PFSK-1 (cell line): ENCODE measurements at regions not wholly inside any gene's neighbourhood (a gene's known extent, or its start where the extent isn't known, plus 50 kb on each side); places are given as distances from the start of the nearest gene placed in this dataset.

Experiments used
- FOXP2 ChIP-seq: optimal IDR thresholded peaks from 2 replicates; pipeline ENCODE3; 2011; ENCODE audit warnings: borderline replicate concordance, control low read depth, inconsistent platforms; ENCODE audit not compliant: insufficient read depth; ENCODE audit errors: extremely low read length, extremely low read depth
- POLR2AphosphoS5 ChIP-seq: IDR thresholded peaks from 2 replicates; pipeline ENCODE4 v1.6.1; 2012; ENCODE audit warnings: low read depth, mild to moderate bottlenecking, control low read depth, low read length, moderate library complexity
- REST ChIP-seq, 2 experiments: IDR thresholded peaks; 2 replicates each; pipeline versions ENCODE4 v1.6.1 to v1.8.0; 2011 to 2012; ENCODE audit warnings: low read depth in 2 of 2, low read length in 2 of 2, control low read depth in 1 of 2, inconsistent platforms in 1 of 2, mild to moderate bottlenecking in 1 of 2, moderate library complexity in 1 of 2; ENCODE audit not compliant: insufficient read depth in 1 of 2
- SIN3A ChIP-seq: IDR thresholded peaks from 2 replicates; pipeline ENCODE4 v1.6.1; 2012; ENCODE audit warnings: mild to moderate bottlenecking, low read length, moderate library complexity, borderline replicate concordance; ENCODE audit not compliant: insufficient read depth
- TAF1 ChIP-seq: IDR thresholded peaks from 2 replicates; pipeline ENCODE4 v1.6.1; 2012; ENCODE audit warnings: low read length, control low read depth, borderline replicate concordance; ENCODE audit not compliant: insufficient read depth

GRCh38 chr4:108327642-108328382, 159.1 kb upstream of the LEF1 start:
- TF ChIP-seq FOXP2 (no peak), SIN3A (no peak), REST (IDR thresholded peaks at IDR 0.05; ENCODE audit: insufficient read depth in 1 of 2, low read depth in 2 of 2, low read length in 2 of 2) (no peak), TAF1 (no peak), POLR2AphosphoS5 (no peak)

GRCh38 chr4:108325561-108325960, 156.8 kb upstream of the LEF1 start:
- TF ChIP-seq SIN3A (no peak), TAF1 (no peak), FOXP2 (no peak), REST (IDR thresholded peaks at IDR 0.05; ENCODE audit: insufficient read depth in 1 of 2, low read depth in 2 of 2, low read length in 2 of 2) (no peak), POLR2AphosphoS5 (no peak)

- TF ChIP-seq REST (IDR thresholded peaks at IDR 0.05; ENCODE audit: insufficient read depth in 1 of 2, low read depth in 2 of 2, low read length in 2 of 2) (no peak), FOXP2 (no peak), SIN3A (no peak)
These were observed 155.7 kb upstream of the LEF1 start for GRCh38 chr4:108324450-108324849.

GRCh38 chr4:108322497-108322896, 153.8 kb upstream of the LEF1 start:
- TF ChIP-seq FOXP2 (no peak), REST (IDR thresholded peaks at IDR 0.05; ENCODE audit: insufficient read depth in 1 of 2, low read depth in 2 of 2, low read length in 2 of 2) (no peak), SIN3A (no peak), TAF1 (no peak), POLR2AphosphoS5 (no peak)

- TF ChIP-seq FOXP2, result no peak
- no peak for TF ChIP-seq REST (IDR thresholded peaks at IDR 0.05; ENCODE audit: insufficient read depth in 1 of 2, low read depth in 2 of 2, low read length in 2 of 2)
- TF ChIP-seq POLR2AphosphoS5, result no peak
- no peak for TF ChIP-seq SIN3A
- TF ChIP-seq TAF1, result no peak
These were observed 151.3 kb upstream of the LEF1 start for GRCh38 chr4:108320061-108320460.
